ENCODE measurements at regions not wholly inside any gene's neighbourhood (a gene's known extent, or its start where the extent isn't known, plus 50 kb on each side); places are given as distances from the start of the nearest gene placed in this dataset.
"Not testable (repeated sequence)": the region's sequence is repeated elsewhere in the genome, so short reads cannot be mapped to it uniquely, and the experiment has no call there.

DNA sequence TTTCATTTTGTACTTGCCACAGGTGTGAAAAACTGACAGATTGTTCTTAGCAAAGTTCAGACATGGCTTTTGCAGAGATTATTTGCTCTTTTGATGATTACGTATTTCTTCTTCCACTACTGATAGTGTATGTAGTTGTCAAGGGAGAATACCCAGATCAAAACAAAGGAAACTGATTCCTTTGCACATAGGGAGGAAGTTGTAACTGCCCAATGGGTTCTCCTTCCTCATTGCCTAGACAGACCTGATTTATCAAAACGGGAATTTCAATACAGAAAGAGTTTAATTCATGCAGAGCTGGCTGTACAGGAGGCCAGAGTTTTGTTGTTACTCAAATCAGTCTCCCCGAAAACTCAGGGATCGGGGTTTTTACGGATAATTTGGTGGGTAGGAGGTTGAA is 214.7 kb downstream of the BCAS1 start:
- no peak for DNase-seq

DNA sequence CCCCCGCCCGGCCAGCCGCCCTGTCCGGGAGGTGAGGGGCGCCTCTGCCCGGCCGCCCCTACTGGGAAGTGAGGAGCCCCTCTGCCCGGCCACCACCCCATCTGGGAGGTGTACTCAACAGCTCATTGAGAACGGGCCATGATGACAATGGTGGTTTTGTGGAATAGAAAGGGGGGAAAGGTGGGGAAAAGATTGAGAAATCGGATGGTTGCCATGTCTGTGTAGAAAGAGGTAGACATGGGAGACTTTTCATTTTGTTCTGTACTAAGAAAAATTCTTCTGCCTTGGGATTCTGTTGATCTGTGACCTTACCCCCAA is 215.8 kb downstream of the BCAS1 start:
- DNase-seq, result not testable (repeated sequence)

DNA sequence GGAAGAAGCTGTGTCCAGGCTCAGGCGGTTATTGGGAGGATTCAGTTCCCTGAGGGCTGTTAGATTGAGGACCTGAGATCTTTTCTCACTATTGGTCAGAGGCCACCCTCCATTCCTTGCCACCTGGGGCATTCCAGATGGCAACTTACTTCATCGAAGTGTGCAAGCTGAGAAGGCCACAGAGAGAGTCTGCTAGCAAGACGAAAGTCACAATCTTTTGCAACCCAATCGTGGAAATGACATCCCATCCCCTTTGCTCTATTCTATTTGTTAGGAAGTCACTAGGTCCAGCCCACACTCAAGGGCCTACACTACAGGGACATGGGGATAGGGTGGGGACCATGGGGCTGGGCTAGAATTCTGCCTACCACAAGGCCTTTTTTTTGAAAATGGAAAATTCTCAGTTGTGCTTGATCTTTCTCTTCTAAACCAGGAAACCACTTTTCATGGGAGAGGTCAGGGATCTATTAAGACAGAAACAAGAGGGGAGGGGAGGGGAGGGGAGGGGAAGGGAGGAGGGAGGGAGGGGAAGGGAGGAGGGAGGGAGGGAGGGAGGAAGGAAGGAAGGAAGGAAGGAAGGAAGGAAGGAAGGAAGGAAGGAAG is 217.2 kb downstream of the BCAS1 start:
- DNase-seq, result no peak

DNA sequence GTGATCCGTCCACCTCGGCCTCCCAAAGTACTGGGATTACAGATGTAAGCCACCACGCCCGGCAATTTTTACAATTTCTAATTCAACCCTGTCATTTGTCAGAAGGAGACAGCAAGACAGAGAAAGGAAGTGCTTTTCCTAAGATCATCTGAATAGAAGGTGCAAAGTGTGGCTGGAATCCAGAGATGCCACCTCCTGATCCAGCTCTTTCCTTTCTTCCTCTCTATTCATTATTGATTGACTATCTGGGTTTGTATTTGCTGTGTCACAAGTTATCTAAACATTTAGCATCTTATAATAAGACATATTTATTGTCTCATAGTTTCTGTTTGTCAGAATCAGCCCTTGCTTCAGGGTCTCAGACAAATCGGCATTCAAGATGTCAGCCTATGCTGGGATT is 217.7 kb downstream of the BCAS1 start:
- DNase-seq, result no peak

DNA sequence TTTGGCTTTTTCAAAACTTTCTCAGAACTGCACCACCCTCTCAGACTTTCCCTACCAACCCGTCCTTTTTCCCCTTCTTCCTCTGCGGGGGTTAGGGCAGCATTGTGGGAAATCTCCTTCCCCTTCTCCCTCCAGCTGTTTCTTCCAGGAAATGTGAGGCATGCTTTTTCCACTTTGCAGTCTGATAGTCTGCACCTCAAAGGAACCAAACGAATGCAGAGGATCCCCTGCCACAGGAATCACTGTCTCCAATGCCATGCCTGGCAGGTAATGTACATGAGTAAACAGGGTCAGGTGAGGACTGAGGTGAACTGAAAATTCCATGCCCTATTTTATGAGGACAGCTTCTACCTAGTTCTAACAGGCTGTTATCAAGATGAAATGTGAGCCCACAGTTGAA is 218.4 kb downstream of the BCAS1 start:
- DNase-seq, result no peak

DNA sequence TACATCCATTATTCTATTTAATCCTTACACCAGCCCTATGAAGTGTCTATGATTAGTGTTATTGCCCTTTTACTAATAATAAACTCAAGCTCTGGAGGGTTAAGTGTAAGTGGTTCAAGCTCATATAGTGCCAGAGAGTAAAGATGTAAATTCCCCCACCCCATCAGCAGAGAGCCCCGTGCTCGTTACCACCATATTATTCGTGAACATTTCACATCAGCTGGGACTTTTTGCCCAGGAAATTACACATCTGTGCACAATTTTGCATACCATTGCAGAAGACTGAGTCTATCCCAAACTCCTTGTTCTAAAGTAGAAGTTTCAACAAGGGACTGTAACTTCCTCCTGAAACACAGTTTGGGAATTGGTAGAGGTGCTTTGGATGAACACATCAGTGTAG is 220.1 kb downstream of the BCAS1 start:
- DNase-seq, result no peak

DNA sequence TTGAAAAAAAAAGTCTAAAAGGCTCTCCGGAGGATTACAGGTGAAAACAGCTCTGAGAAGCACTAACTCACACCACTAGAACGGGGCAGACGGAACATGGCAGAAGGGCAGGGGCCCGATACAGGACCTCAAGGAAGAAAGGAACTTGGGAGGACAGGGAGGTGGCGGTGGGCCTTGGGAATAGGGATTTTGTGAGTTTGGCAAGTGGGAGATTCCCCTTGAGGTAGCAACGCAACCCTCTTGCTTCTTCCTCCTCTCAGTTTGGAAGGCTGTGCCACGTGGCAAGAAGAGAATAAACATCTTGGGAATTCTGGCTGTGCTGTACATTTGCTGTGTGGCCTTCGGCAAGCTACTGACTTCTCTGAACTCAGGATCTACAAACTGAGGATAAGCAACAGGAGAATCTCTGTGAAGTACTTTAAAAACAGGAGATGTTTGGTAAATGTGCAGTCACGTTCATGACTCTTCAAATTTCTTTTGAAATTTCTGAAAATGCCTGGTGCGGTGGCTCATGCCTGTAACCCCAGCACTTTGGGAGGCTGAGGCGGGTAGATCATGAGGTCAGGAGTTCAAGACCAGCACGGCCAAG is 220.8 kb downstream of the BCAS1 start:
- DNase-seq, result no peak

DNA sequence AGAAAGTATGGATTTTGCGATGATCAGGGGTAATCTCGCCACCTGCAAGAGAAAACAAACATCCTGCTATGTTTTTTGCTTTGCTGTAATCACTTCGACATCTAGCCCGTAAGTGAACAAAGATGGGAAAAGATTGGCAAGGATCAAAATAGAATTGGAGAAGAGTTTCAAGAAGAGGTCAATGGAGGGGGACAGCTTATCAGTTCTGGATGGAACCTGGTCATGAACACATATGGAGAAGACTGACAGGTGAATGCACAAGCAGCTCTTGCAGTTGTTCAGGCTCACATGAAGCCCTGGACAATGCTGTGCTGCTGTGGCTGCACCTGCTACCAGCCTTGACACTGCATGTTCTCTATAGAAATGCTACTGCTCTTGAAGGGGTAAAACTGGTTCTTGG is 222.1 kb downstream of the BCAS1 start:
- DNase-seq, result no peak

DNA sequence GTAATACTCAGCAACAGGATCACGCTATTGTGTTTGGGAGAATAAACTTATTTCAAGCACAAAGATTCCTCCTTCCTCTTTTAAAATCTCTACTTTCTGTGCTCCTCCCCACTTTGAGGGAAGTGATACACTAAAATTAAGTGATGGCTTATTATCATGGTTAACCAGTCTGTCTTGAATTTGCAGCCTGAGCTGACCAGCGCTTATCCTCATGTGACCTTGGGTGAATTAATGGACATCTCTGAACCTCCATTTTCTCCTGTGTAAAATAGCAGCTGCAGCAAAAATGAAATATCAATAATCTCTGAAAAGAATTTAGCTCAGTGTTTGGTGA is 222.6 kb downstream of the BCAS1 start:
- no peak for DNase-seq

DNA sequence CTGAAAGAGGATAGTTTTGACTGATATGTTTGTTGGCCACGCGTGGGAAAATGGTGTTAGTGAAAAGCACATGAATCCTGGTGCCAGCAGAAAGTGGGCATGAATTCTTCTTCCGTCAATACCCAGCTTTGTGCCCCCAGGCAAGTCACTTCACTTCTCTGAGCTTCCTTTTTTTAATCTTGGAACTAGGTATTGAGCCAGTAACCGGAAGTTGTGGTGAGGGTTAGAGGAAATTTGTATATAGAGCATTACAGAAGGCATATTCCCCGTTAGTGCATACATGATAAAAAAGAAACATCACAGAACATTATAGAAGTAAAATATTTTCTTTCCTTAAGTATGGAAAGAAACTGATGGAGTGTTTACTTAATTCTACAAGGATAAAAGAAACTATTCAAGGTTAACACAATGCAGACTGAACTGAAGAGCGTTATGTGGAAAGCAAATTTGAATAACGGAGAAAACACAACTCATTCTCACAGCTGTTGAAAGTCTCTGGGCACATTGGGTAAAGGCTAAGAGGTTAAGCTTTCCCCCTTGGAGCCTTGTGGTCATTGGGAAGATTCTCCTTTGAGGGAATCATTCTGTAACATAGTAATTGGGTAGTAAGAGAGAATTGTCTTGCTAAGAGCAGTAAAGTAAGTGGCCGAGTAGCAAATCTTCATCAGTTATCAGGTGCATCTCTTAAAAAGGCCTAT is 223.1 kb downstream of the BCAS1 start:
- DNase-seq, result no peak

DNA sequence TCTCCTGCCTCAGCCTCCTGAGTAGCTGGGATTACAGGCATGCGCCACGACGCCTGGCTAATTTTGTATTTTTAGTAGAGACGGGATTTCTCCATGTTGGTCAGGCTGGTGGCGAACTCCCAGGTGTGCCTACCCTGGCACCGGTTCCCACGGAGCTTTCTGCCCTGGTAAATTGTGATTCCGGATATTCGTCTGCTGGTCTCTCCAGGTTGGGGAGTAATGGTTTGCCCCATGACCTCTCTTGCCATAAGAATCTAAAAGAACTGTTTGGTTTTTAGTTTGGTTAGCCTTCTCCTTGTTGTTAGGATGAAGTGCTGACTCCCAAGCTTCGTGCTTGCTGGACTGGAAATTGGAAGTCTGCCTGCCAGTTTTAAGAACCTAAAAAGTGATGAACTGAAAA is 223.8 kb downstream of the BCAS1 start:
- no peak for DNase-seq

DNA sequence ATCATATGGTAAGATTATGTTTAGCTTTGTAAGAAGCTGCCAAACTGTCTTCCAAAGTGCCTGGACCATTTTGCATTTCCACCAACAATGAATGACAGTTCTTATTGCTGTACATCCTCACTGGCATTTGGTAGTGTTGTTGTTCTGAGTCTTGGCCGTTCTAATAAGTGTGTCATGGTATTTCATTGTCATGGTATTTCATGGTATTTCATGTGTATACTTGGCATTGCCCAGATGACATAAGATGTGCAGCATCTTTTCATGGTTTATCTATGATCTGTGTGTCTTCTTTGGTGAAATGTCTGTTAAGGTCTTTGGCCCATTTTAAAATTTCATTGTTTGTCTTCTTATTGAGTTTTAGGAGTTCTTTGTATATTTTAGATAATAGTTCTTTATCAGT is 224.4 kb downstream of the BCAS1 start:
- DNase-seq, result no peak

DNA sequence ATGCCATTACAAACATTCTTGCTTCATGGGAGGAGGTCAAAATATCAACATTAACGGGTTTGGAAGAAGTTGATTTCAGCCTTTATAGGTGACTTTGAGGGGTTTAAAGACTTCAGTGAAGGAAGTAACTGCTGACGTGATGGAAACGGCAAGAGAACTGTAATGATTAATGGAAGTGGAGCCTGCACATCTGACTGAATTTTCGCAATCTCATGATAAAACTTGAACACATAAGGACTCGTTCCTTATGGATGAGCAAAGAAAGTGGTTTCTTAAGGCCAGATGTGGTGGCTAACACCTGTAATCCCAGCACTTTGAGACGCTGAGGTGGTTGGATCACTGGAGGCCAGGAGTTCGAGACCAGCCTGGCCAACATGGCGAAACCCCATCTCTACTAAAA is 226.1 kb downstream of the BCAS1 start:
- no peak for DNase-seq

DNA sequence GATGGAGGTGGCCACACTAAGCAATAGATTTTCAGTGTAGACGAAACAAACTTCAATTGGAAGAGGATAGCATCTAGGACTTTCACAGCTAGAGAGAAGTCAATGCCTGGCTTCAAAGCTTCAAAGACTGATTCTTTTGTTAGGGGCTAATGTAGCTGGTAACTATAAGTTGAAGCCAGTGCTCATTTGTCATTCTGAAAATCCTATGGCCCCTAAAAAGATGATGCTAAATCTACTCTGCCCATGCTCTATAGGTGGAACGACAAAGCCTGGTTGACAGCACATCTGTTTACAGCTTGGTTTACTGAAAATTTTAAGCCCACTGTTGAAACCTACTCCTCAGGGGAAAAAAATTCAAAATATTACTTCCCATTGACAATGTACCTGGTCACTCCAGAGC is 226.7 kb downstream of the BCAS1 start:
- no peak for DNase-seq

DNA sequence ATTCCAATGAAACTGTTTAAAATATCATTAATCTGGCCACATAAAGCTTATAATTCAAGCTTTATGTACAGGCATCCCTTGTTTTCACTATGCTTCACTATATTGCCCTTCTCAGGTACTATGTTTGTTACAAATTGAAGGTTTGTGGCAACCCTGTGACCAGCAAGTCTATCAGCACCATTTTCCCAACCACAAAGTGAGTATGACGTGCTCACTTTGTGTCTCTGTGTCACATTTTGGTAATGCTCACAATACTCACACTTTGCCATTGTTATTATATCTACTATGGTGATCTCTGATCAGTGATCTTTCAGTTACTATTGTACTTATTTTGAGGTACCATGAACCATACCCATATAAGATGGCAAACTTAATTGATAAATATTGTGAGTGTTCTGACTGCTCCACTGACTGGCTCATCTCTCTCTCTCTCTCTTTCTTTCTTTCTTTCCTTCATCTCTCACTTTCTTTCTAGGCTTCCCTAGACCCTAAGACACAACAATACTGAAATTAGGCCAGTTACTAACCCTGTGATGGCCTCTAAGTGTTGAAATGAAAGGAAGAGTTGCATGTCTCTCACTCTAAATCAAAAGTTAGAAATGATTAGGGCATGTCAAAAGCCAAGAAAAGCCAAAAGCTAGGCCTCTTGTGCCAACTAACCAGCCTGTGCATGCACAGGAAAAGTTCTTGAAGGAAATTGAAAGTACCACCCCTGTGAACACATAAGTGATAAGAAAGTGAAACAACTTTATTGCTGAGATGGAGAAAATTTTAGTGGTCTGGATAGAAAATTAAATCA is 227.9 kb downstream of the BCAS1 start:
- no peak for DNase-seq

DNA sequence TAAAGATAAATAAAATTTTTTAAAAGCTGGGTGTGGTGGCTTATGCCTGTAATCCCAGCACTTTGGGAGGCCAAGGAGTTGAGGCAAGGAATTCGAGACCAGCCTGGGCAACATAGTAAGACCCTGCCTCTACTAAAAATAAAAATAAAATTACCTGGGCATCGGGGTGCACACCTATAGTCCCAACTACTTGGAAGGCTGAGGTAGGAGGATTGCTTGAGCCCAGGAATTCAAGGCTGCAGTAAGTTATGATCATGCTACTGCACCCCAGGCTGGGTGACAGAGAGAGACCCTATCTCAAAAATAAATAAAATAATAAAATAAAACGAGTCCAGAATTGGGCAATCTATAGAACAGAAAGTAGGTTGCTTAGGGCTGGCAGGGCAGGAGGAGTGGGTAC is 228.7 kb downstream of the BCAS1 start:
- no peak for DNase-seq

DNA sequence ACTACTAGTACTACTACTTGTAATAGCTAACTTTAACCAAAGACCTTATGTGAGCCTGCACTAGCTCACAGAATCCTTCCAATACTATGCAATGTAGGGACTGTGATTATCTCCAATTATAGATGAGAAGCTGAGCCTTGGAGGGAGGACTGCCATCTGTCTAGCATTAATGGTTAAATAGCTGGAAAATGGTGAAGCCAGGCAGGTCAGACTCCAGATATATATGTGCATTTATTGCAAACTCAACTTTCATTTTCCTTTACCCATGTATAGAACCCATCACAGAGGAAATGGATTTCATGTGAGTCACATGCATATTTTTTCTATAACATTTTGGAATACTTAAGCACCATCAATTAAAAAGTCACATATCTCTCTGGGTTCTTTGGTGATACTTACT is 229.9 kb downstream of the BCAS1 start:
- no peak for DNase-seq

DNA sequence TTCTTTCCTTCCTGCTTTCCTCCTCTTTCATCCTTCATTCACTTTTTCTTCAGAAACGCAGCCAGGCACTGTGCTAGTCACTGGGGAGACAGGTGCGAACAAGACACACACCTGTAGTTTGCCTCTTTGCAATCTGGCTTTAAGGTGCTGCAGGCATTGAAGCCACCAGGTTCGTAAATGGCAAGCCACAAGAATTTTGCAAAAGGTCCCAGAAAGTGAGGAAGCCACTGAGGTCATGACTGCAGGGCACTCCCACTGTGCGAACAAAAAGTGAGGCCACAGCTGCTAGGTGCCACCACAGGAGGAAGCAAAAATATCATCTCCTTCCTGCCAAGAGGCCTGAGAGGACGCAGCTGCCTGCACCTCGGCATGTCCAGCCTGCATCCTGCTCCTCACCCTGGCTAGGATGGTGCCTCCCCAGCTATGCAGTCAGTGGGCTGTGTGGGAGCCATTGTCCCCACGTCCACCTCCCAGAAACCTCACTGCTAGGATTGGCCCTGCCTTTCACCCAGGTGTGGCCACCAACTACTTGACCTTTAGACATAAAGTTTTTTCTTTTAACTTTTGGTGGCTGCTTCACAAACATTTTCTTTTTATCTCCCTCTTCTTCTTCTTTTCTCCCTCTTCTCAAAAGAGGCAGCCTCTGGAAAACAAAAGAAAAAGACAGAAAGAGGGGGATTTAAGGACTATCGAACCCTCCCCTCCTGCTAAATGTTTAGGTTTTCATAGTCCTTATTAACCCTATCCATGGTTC is 230.8 kb downstream of the BCAS1 start:
- no peak for DNase-seq

DNA sequence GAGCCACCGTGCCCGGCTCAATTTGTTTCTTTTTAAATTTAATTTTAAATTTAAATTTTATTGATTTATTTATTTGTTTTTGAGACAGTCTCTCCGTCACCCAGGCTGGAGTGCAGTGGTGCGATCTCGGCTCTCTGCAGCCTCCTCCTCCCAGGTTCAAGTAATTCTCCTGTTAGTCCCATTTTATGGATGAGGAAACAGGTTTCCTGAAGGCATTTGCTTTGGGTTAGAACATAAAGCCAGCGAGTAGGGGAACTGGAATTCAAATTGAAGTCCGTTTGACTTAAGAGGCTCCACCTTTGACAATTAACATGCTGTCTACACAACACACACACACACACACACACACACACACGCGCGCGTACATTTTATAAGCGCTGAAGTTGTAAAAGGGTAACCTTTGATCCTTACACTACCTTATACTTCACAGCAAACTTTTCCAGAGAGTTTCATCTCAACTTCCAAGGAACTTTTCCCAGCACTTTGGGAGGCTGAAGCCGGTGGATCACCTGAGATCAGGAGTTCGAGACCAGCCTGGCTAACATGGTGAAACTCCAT is 232.0 kb downstream of the BCAS1 start:
- no peak for DNase-seq

DNA sequence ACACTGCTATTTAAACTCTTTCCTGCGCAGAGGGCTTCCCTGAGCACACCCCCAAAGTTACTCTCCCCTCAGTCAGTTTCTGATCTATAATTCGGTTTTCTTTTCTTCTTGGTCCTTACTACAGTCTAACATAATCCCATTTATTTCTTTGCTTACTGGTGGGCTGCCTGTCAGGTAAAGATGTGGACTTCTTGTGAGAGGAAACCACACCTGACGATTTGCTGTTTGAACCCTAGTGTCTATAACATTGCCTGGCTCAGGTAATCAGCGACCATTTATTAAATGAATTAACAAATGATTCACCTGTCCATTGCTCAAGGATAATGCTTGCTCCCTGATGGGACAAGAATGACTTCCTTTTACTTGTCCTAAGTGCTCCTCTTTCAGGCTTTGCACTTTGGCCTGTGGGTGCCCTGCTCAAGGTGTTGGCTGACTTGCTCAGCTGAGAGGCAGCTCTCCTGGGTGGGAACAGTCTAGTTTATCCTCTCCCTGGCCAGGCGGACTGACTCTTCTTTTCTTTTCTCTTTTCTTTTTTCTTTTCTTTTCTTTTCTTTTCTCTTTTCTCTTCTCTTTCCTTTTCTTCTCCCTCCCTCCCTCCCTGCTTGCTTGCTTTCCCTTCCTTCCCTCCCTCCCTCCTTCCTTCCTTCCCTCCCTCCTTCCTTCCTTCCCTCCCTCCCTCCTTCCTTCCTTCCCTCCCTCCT is 233.1 kb downstream of the BCAS1 start:
- no peak for DNase-seq

DNA sequence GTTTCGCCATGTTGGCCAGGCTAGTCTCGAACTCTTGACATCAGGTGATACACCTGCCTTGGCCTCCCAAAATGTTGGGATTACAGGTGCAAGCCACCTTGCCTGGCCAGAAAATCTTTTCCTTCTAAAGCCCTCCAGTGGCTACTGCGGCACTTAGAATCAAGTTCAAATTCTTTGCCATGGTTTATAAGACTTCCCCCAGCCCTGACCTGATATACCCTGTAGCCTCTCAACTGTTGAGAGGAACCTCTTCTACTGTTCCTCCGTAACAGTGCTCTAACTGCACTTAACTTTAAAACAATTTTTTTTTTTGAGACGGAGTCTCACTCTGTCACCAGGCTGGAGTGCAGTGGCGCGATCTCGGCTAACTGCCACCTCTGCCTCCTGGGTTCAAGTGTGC is 235.6 kb downstream of the BCAS1 start:
- no peak for DNase-seq

DNA sequence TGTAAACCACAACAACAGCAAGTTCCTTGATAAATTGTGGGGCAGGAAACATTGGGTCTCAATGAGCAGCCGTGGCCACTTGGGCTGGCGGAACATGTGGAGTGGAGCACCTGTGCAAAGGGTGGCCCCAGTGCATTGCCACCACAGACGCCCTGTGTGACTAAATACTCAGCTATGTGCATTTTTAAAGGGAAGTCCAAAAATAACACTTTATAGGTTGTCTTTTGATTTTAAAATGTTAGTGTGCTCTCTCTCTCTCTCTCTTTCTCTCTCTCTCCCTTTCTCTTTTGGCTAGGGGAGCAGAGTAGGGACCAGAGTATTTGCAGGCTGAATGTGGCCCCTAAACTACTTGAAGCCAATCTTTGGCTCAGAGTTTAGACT is 236.3 kb downstream of the BCAS1 start:
- no peak for DNase-seq
